ENCODE measurements at regions not wholly inside any gene's neighbourhood (a gene's known extent, or its start where the extent isn't known, plus 50 kb on each side); places are given as distances from the start of the nearest gene placed in this dataset.

GRCh38 chr10:108130575-108130974, 966.1 kb upstream of the SORCS1 start:
- DNase-seq, result no peak

- no peak for DNase-seq
These were observed 947.7 kb upstream of the SORCS1 start for GRCh38 chr10:108112218-108112617.

GRCh38 chr10:108104551-108105156, 940.1 kb upstream of the SORCS1 start:
- DNase-seq, result no peak

- DNase-seq, result no peak
These were observed 932.8 kb upstream of the SORCS1 start for GRCh38 chr10:108097258-108097657.

GRCh38 chr10:108095932-108096925, 931.7 kb upstream of the SORCS1 start:
- DNase-seq, result no peak

- DNase-seq, result no peak
These were observed 926.1 kb upstream of the SORCS1 start for GRCh38 chr10:108090476-108091215.

- DNase-seq, result no peak
These were observed 922.0 kb upstream of the SORCS1 start for GRCh38 chr10:108086502-108086901.

- no peak for DNase-seq
These were observed 918.1 kb upstream of the SORCS1 start for GRCh38 chr10:108082596-108082995.

- no peak for DNase-seq
These were observed 913.8 kb upstream of the SORCS1 start for GRCh38 chr10:108078263-108078662.

- DNase-seq, result no peak
These were observed 908.0 kb upstream of the SORCS1 start for GRCh38 chr10:108072466-108072865.

GRCh38 chr10:108070789-108071188, 906.3 kb upstream of the SORCS1 start:
- no peak for DNase-seq

- no peak for DNase-seq
These were observed 904.6 kb upstream of the SORCS1 start for GRCh38 chr10:108069096-108069495.

- no peak for DNase-seq
These were observed 900.3 kb upstream of the SORCS1 start for GRCh38 chr10:108064746-108065260.

- DNase-seq, result no peak
These were observed 895.7 kb upstream of the SORCS1 start for GRCh38 chr10:108060246-108060645.

GRCh38 chr10:108055506-108055905, 891.0 kb upstream of the SORCS1 start:
- no peak for DNase-seq

GRCh38 chr10:108052981-108053380, 888.5 kb upstream of the SORCS1 start:
- no peak for DNase-seq

- DNase-seq, result no peak
These were observed 886.7 kb upstream of the SORCS1 start for GRCh38 chr10:108051218-108051617.

GRCh38 chr10:108050626-108051025, 886.1 kb upstream of the SORCS1 start:
- DNase-seq, result no peak

- no peak for DNase-seq
These were observed 885.2 kb upstream of the SORCS1 start for GRCh38 chr10:108049668-108050067.

GRCh38 chr10:108048898-108049297, 884.4 kb upstream of the SORCS1 start:
- no peak for DNase-seq

- no peak for DNase-seq
These were observed 875.5 kb upstream of the SORCS1 start for GRCh38 chr10:108039821-108040584.

GRCh38 chr10:108037061-108037460, 872.6 kb upstream of the SORCS1 start:
- no peak for DNase-seq
